Heart left ventricle (tissue), 16 donors: ENCODE measurements at regions not wholly inside any gene's neighbourhood (a gene's known extent, or its start where the extent isn't known, plus 50 kb on each side); places are given as distances from the start of the nearest gene placed in this dataset.

ENCODE experiments used
- ATAC-seq, 4 donors: fragments of 200-7000 bp; cut with Tn5 transposase; one replicate each; pipeline ENCODE4 v1.9.1; 2020 to 2022; ENCODE audit warnings: moderate library complexity in 4 of 4, mild to moderate bottlenecking in 3 of 4, moderate number of reproducible peaks in 1 of 4
- DNase-seq, 5 donors: peaks; one replicate each; pipeline ENCODE4 v3.0.0-alpha.2; 2020
- H3K27ac ChIP-seq, 12 donors: fragments of 200-600 bp; sonication (generic) in 4 of 12; one replicate each; pipeline versions ENCODE4 v1.5.0 to v1.8.0; 2016 to 2022; ENCODE audit warnings: mild to moderate bottlenecking in 2 of 12
- H3K27me3 ChIP-seq, 9 donors: fragments of 200-600 bp; sonication (generic) in 2 of 9; one replicate each; pipeline versions ENCODE4 v1.5.1 to v1.8.0; 2016 to 2022; ENCODE audit warnings: mild to moderate bottlenecking in 3 of 9
- H3K36me3 ChIP-seq, 9 donors: fragments of 200-600 bp; sonication (generic) in 2 of 9; one replicate each; pipeline versions ENCODE4 v1.5.0 to v1.8.0; 2018 to 2022; ENCODE audit warnings: mild to moderate bottlenecking in 2 of 9
- H3K4me1 ChIP-seq, 12 donors: fragments of 200-600 bp; sonication (generic) in 4 of 12; one replicate each; pipeline versions ENCODE4 v1.5.0 to v1.8.0; 2016 to 2022; ENCODE audit warnings: mild to moderate bottlenecking in 3 of 12
- H3K4me3 ChIP-seq, 12 donors: fragments of 200-600 bp; sonication (generic) in 4 of 12; one replicate each; pipeline versions ENCODE4 v1.5.0 to v1.8.0; 2017 to 2022; ENCODE audit warnings: mild to moderate bottlenecking in 9 of 12, moderate library complexity in 4 of 12
- H3K9me3 ChIP-seq, 12 donors: fragments of 200-600 bp; sonication (generic) in 4 of 12; one replicate each; pipeline versions ENCODE4 v1.5.0 to v1.8.0; 2016 to 2022; ENCODE audit warnings: mild to moderate bottlenecking in 1 of 12
- CTCF ChIP-seq, 12 donors: fragments of 200-600 bp; sonication (generic) in 4 of 12; IDR thresholded peaks; one replicate each; pipeline versions ENCODE4 v1.5.0 to v1.8.0; 2018 to 2022; ENCODE audit warnings: antibody characterized with exemption in 12 of 12, mild to moderate bottlenecking in 5 of 12
- POLR2A ChIP-seq, 2 donors: fragments of 450-650 bp; IDR thresholded peaks; one replicate each; pipeline ENCODE4 v1.6.1; 2017; ENCODE audit warnings: antibody characterized with exemption in 2 of 2, mild to moderate bottlenecking in 2 of 2, moderate library complexity in 2 of 2
- WGBS, 4 donors: extraction: QIAGEN DNeasy Blood & Tissue Kit in 2 of 4; methylation state at CpG; one replicate each; pipeline versions ENCODE4 v1.1.5 to v1.1.7; 2013 to 2018; 5-methylcytosine and 5-hydroxymethylcytosine counted together
- intact Hi-C, 10 donors: fragments of 100-400 bp; cut with DNase I; formaldehyde crosslinking; loops; one replicate each; pipeline versions ENCODE4 v1.11.1 to v1.14.2; 2022
- donor health status: ischemic (EF 13 %, LVEDD 7.1; RV severe dilation, severe dysfunction).
- donor health status: healthy with polysubstance abuse.
- donor health status: DM: no; HTN: yes; CAD: no.
- donor health status: DM: no; HTN: no; CAD: no.
- donor health status: ischemic (EF 25% LVEDD 6.9; RV normal size, moderate dysfunction).
- donor health status: ischemic (EF 25% LVEDD 5.7; RV mildly dilated, moderate dysfunction).
- donor health status: healthy.
- donor health status: DM: yes; HTN: yes; CAD: no.
- donor health status: ischemic (EF 35%, LVEDD 5.7; RV mildly dilated, moderate dysfunction).
- donor health status: nonischemic (EF 11% LVEDD 7.7; RV severe dilation, severe dysfunction).
- donor health status: DM: yes; HTN: yes; CAD: no.
- donor health status: PGD.
- donor health status: ischemic (EF 29% LVEDD 5.4; RV normal size, mild dysfunction).
- donor health status: nonischemic (EF 23%, LVEDD 6.1; RV moderate dilation, normal function).

DNA sequence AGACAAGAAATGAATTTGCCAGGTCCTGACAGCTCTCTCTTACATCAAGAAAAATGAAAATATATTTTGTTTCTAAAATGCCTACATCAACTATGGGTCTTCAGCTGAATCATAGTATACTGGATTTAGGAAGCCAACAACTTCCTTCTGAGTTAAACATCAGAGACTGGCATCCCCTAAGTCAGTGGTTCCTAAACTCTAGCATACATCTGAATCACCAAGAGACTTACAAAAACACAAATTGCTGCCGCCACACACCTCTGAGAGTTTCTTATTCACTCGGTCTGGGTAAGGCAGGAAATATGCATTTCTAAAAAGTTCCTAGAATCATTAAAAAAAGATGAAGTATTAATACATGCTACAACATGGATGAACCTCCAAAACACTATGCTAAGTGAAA is 60.4 kb upstream of the TMEM252 start:
- 72 to 83% (median 78%) methylated on average over 2 of the region's 2 CpGs for WGBS, 4 donors
- Histone ChIP-seq H3K4me3 (no peak overlapping the region), H3K27me3 (no peaks in the 10 kb centered on the region), H3K9me3 (no peaks in the 10 kb centered on the region), H3K36me3 (no peaks in the 10 kb centered on the region), H3K4me1 (no peaks in the 10 kb centered on the region), H3K27ac (no peak overlapping the region)
- no peak for TF ChIP-seq POLR2A (IDR thresholded peaks at IDR 0.05)
- TF ChIP-seq CTCF (IDR thresholded peaks at IDR 0.05) = no peak
- ATAC-seq (no peak), DNase-seq (no peak)
- intact Hi-C loops = loop anchor here in 1 of 10 donors (5.0 kb wide), 1 partner anchor 101 kb away; no protein-coding TSS in a partner anchor

GRCh38 chr9:68603371-68603770 is 62.7 kb upstream of the TMEM252 start:
- Histone ChIP-seq H3K4me1 (no peaks in the 10 kb centered on the region), H3K36me3 (no peaks in the 10 kb centered on the region), H3K27me3 (no peaks in the 10 kb centered on the region), H3K27ac (no peak overlapping the region), H3K9me3 (no peaks in the 10 kb centered on the region), H3K4me3 (no peak overlapping the region)
- DNase-seq (no peak), ATAC-seq (no peak)
- TF ChIP-seq CTCF (IDR thresholded peaks at IDR 0.05) (no peak), POLR2A (IDR thresholded peaks at IDR 0.05) (no peak)
- 89 to 96% (median 91%) methylated on average over 2 of the region's 2 CpGs for WGBS, 4 donors
- intact Hi-C loops = loop anchor here in 1 of 10 donors (5.0 kb wide), 1 partner anchor 99 kb away; no protein-coding TSS in a partner anchor

DNA sequence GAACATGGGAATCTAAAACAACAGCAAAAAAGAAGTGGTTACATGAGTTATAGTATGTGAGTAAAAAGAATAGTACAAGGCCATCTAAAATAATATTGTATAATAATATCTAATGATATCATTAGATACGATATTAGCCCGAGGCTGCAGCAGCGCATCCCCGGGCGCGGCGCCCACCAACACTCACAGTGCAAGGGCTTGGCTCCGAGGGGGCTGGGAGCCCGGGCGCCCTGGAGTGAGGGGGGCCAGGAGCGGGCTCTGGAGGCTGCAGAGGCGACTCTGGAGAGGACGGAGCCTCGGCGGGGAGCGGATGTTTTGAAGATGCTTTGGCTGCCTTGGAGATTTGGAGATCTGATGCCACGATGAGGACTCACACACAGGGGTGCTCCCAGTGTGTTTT is 68.1 kb upstream of the TMEM252 start:
- Histone ChIP-seq H3K4me1 (no peaks in the 10 kb centered on the region), H3K36me3 (no peaks in the 10 kb centered on the region), H3K9me3 (no peaks in the 10 kb centered on the region), H3K27ac (no peak overlapping the region), H3K4me3 (no peak overlapping the region), H3K27me3 (no peaks in the 10 kb centered on the region)
- 83 to 92% (median 87%) methylated on average over 17 of the region's 17 CpGs for WGBS, 4 donors
- no peak for TF ChIP-seq CTCF (IDR thresholded peaks at IDR 0.05)
- TF ChIP-seq POLR2A (IDR thresholded peaks at IDR 0.05) = no peak
- DNase-seq (no peak), ATAC-seq (no peak)
- intact Hi-C loops = no loop called here

- Histone ChIP-seq H3K9me3 (peaks cover 0 to 3% (median 0%) of the 10 kb centered on the region in 12 donors), H3K36me3 (no peaks in the 10 kb centered on the region), H3K27me3 (no peaks in the 10 kb centered on the region), H3K27ac (no peak overlapping the region), H3K4me3 (no peak overlapping the region), H3K4me1 (no peaks in the 10 kb centered on the region)
- WGBS, 4 donors = 64 to 73% (median 70%) methylated on average over 7 of the region's 7 CpGs
- DNase-seq = no peak
- no peak for TF ChIP-seq POLR2A (IDR thresholded peaks at IDR 0.05)
- no peak for TF ChIP-seq CTCF (IDR thresholded peaks at IDR 0.05)
- ATAC-seq = no peak
- intact Hi-C loops = loop anchor here in 1 of 10 donors (10.0 kb wide), 1 partner anchor 65 kb away; no protein-coding TSS in a partner anchor
Measured at GRCh38 chr9:68609901-68610415, 69.3 kb upstream of the TMEM252 start.
